ENCODE measurements at regions not wholly inside any gene's neighbourhood (a gene's known extent, or its start where the extent isn't known, plus 50 kb on each side); places are given as distances from the start of the nearest gene placed in this dataset.
A peak's percentile ranks its signal among the peaks of the same experiment; 100 is the strongest.
"Not testable (repeated sequence)": the region's sequence is repeated elsewhere in the genome, so short reads cannot be mapped to it uniquely, and the experiment has no call there.

- DNase-seq (ENCODE audit: low read depth), result peak; percentile 83
- H3K4me3 ChIP-seq (ENCODE audit: low read depth, low read length), result no peak overlapping the region
These were observed 110.6 kb upstream of the MEF2A start for GRCh38 chr15:99454941-99455788.

- no peak overlapping the region for H3K4me3 ChIP-seq (ENCODE audit: low read depth, low read length)
- DNase-seq (ENCODE audit: low read depth), result no peak
These were observed 110.0 kb upstream of the MEF2A start for GRCh38 chr15:99455789-99456160.

GRCh38 chr15:99464137-99464536 is 101.6 kb upstream of the MEF2A start:
- no peak for DNase-seq (ENCODE audit: low read depth)
- H3K4me3 ChIP-seq (ENCODE audit: low read depth, low read length), result no peak overlapping the region

- no peak overlapping the region for H3K4me3 ChIP-seq (ENCODE audit: low read depth, low read length)
- DNase-seq (ENCODE audit: low read depth), result no peak
These were observed 99.0 kb upstream of the MEF2A start for GRCh38 chr15:99466701-99467337.

GRCh38 chr15:99467338-99467720 is 98.5 kb upstream of the MEF2A start:
- DNase-seq (ENCODE audit: low read depth), result no peak
- no peak overlapping the region for H3K4me3 ChIP-seq (ENCODE audit: low read depth, low read length)

GRCh38 chr15:99467853-99468464 is 97.8 kb upstream of the MEF2A start:
- DNase-seq (ENCODE audit: low read depth), result no peak

GRCh38 chr15:99470204-99470603 is 95.6 kb upstream of the MEF2A start:
- not testable (repeated sequence) for DNase-seq (ENCODE audit: low read depth); H3K4me3 ChIP-seq (ENCODE audit: low read depth, low read length)

More at GRCh38 chr15:99467853-99468464, 97.8 kb upstream of the MEF2A start:
- H3K4me3 ChIP-seq (ENCODE audit: low read depth, low read length), result no peak overlapping the region

- no peak overlapping the region for H3K4me3 ChIP-seq (ENCODE audit: low read depth, low read length)
- no peak for DNase-seq (ENCODE audit: low read depth)
These were observed 93.2 kb upstream of the MEF2A start for GRCh38 chr15:99472416-99473145.

- no peak for DNase-seq (ENCODE audit: low read depth)
- no peak overlapping the region for H3K4me3 ChIP-seq (ENCODE audit: low read depth, low read length)
These were observed 91.5 kb upstream of the MEF2A start for GRCh38 chr15:99473981-99474906.

GRCh38 chr15:99474909-99475753 is 90.7 kb upstream of the MEF2A start:
- DNase-seq (ENCODE audit: low read depth), result peak; percentile 26
- no peak overlapping the region for H3K4me3 ChIP-seq (ENCODE audit: low read depth, low read length)

- no peak overlapping the region for H3K4me3 ChIP-seq (ENCODE audit: low read depth, low read length)
- no peak for DNase-seq (ENCODE audit: low read depth)
These were observed 89.9 kb upstream of the MEF2A start for GRCh38 chr15:99475754-99476412.

GRCh38 chr15:99476413-99477222 is 89.2 kb upstream of the MEF2A start:
- peak overlapping the region; percentile 1 for H3K4me3 ChIP-seq (ENCODE audit: low read depth, low read length)
- peak; percentile 96 for DNase-seq (ENCODE audit: low read depth)

- H3K4me3 ChIP-seq (ENCODE audit: low read depth, low read length), result no peak overlapping the region
- DNase-seq (ENCODE audit: low read depth), result no peak
These were observed 87.9 kb upstream of the MEF2A start for GRCh38 chr15:99477791-99478471.

- no peak overlapping the region for H3K4me3 ChIP-seq (ENCODE audit: low read depth, low read length)
- DNase-seq (ENCODE audit: low read depth), result no peak
These were observed 86.8 kb upstream of the MEF2A start for GRCh38 chr15:99478977-99479376.

GRCh38 chr15:99480016-99480810 is 85.6 kb upstream of the MEF2A start:
- DNase-seq (ENCODE audit: low read depth), result no peak
- H3K4me3 ChIP-seq (ENCODE audit: low read depth, low read length), result no peak overlapping the region
